Thyroid gland (tissue), 4 donors: ENCODE measurements at regions not wholly inside any gene's neighbourhood (a gene's known extent, or its start where the extent isn't known, plus 50 kb on each side); places are given as distances from the start of the nearest gene placed in this dataset.

Source experiments
- POLR2A ChIP-seq, 2 donors: fragments of 450-650 bp; IDR thresholded peaks; one replicate each; pipeline ENCODE4 v1.6.1; 2017; ENCODE audit warnings: antibody characterized with exemption in 2 of 2, mild to moderate bottlenecking in 2 of 2, moderate library complexity in 1 of 2
- TF ChIP-seq, protein P1 (sequence below), 6 experiments: fragments of 200-600 bp in 3 of 6; fragments of 450-650 bp in 3 of 6; sonication (generic) in 3 of 6; IDR thresholded peaks; one replicate each; pipeline ENCODE4 v1.5.1; 2016 to 2019; ENCODE audit warnings: antibody characterized with exemption in 6 of 6, mild to moderate bottlenecking in 2 of 6, inconsistent platforms in 1 of 6, moderate library complexity in 1 of 6

DNA sequence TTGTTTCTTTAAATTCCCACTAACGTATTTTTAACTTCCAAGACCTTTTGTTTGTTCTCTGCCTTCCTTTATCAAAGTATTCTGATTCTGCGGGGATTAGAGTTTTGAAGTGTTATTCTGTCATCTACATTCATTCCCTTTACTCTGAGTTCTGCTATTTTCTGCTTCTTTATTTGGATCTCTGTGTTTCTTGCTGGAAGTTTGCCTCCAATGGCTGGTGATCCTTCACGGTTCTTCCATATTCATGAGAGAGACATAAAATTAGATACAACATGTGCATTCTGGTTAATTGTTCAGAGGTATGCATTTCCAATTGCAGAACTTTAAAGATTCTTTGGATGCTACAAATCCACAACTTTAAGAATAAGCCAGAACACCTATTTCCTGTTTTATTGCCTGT lies 244.7 kb upstream of the ADARB2 start:
- TF ChIP-seq POLR2A (IDR thresholded peaks at IDR 0.05) = no peak
- TF ChIP-seq, protein P1, sequence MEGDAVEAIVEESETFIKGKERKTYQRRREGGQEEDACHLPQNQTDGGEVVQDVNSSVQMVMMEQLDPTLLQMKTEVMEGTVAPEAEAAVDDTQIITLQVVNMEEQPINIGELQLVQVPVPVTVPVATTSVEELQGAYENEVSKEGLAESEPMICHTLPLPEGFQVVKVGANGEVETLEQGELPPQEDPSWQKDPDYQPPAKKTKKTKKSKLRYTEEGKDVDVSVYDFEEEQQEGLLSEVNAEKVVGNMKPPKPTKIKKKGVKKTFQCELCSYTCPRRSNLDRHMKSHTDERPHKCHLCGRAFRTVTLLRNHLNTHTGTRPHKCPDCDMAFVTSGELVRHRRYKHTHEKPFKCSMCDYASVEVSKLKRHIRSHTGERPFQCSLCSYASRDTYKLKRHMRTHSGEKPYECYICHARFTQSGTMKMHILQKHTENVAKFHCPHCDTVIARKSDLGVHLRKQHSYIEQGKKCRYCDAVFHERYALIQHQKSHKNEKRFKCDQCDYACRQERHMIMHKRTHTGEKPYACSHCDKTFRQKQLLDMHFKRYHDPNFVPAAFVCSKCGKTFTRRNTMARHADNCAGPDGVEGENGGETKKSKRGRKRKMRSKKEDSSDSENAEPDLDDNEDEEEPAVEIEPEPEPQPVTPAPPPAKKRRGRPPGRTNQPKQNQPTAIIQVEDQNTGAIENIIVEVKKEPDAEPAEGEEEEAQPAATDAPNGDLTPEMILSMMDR (IDR thresholded peaks at IDR 0.05) = no peak
